ENCODE measurements at regions not wholly inside any gene's neighbourhood (a gene's known extent, or its start where the extent isn't known, plus 50 kb on each side); places are given as distances from the start of the nearest gene placed in this dataset.

GRCh38 chr2:45287045-45287444 is 277.8 kb upstream of the SIX2 start:
- TF ChIP-seq ZFP36 (IDR thresholded peaks at IDR 0.05; ENCODE audit: borderline replicate concordance, partially characterized antibody) (no peak), POLR2A (IDR thresholded peaks at IDR 0.05; ENCODE audit: low read length) (no peak), REST (IDR thresholded peaks at IDR 0.05) (no peak), FOSL2 (IDR thresholded peaks at IDR 0.05) (no peak), FOSL2 (CRISPR knock-in tag; IDR thresholded peaks at IDR 0.05) (no peak), CEBPB (IDR thresholded peaks at IDR 0.05) (no peak), CTCF (IDR thresholded peaks at IDR 0.05) (no peak), POLR2AphosphoS2 (conservative IDR thresholded peaks at IDR 0.05; ENCODE audit: low read length) (no peak), HDAC2 (IDR thresholded peaks at IDR 0.05) (no peak), HMGXB4 (CRISPR knock-in tag; IDR thresholded peaks at IDR 0.05; ENCODE audit: borderline replicate concordance) (no peak), CHD2 (IDR thresholded peaks at IDR 0.05; ENCODE audit: low read length, partially characterized antibody) (no peak), MAFK (IDR thresholded peaks at IDR 0.05; ENCODE audit: partially characterized antibody) (no peak), HOXA7 (CRISPR knock-in tag; IDR thresholded peaks at IDR 0.05) (no peak), NR3C1 (IDR thresholded peaks at IDR 0.05) (no peak), NPAS2 (CRISPR knock-in tag; IDR thresholded peaks at IDR 0.05; ENCODE audit: borderline replicate concordance) (no peak)

Data from A549 (cell line).